HFF-Myc (cell line): ENCODE measurements at regions not wholly inside any gene's neighbourhood (a gene's known extent, or its start where the extent isn't known, plus 50 kb on each side); places are given as distances from the start of the nearest gene placed in this dataset.

Experiments
- DNase-seq: peaks from one replicate; pipeline ENCODE4 v3.0.0-alpha.2; 2011; ENCODE audit warnings: low read depth; ENCODE audit errors: extremely low read depth
- H3K4me3 ChIP-seq: replicated peaks from 2 replicates; pipeline ENCODE4 v1.5.1; 2011; ENCODE audit warnings: low read depth, mild to moderate bottlenecking, control low read depth, low read length
- CTCF ChIP-seq: IDR thresholded peaks from 2 replicates; pipeline ENCODE4 v1.5.1; 2012; ENCODE audit warnings: mild to moderate bottlenecking, low read depth, low read length, control low read depth; ENCODE audit errors: missing control alignments

GRCh38 chr5:8773046-8773615 is 772.7 kb downstream of the SEMA5A start:
- TF ChIP-seq CTCF: no peak
- DNase-seq: no peak
- H3K4me3 ChIP-seq: no peak overlapping the region

- no peak for DNase-seq
- TF ChIP-seq CTCF: no peak
- H3K4me3 ChIP-seq: no peak overlapping the region
Observed at GRCh38 chr5:8784692-8785091, 761.2 kb downstream of the SEMA5A start.

- no peak overlapping the region for H3K4me3 ChIP-seq
- TF ChIP-seq CTCF: no peak
- DNase-seq: no peak
Observed at GRCh38 chr5:8788246-8788645, 757.6 kb downstream of the SEMA5A start.

GRCh38 chr5:8805653-8806052 is 740.2 kb downstream of the SEMA5A start:
- no peak for TF ChIP-seq CTCF
- H3K4me3 ChIP-seq: no peak overlapping the region
- DNase-seq: no peak

GRCh38 chr5:8807636-8808035 is 738.2 kb downstream of the SEMA5A start:
- no peak overlapping the region for H3K4me3 ChIP-seq
- TF ChIP-seq CTCF: no peak
- no peak for DNase-seq

GRCh38 chr5:8811581-8811980 is 734.3 kb downstream of the SEMA5A start:
- no peak overlapping the region for H3K4me3 ChIP-seq
- no peak for TF ChIP-seq CTCF
- DNase-seq: no peak

GRCh38 chr5:8813180-8813579 is 732.7 kb downstream of the SEMA5A start:
- TF ChIP-seq CTCF: no peak
- H3K4me3 ChIP-seq: no peak overlapping the region
- DNase-seq: no peak
